ENCODE measurements at regions not wholly inside any gene's neighbourhood (a gene's known extent, or its start where the extent isn't known, plus 50 kb on each side); places are given as distances from the start of the nearest gene placed in this dataset.

DNA sequence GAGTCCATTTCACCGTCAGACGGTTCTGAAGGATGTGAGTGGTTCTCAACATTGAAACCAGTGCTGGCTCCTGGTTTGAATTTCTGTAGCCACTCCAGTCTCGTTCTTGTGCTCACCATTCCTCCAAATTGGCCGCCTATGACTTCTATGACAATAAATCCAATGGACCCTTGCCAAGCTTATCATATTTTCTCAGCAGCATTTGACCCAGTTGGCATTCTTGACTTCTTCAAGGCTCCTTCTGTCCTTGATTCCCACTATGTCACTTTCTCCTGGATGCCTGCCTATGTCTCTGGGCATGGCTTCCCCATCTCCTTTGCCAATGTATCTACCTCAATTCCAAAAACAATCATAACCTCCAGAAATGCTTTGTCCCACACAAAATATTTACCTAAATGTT, 756.0 kb upstream of the NRSN1 start:
- no peak overlapping the region for H3K4me3 Mint-ChIP-seq
- no peak overlapping the region for H3K18ac ChIP-seq (ENCODE audit: insufficient read length, low read depth, low read length)

More for the DNA sequence above, 756.0 kb upstream of the NRSN1 start:
- H3K23ac ChIP-seq (ENCODE audit: insufficient read length, low read depth, low read length): no peak overlapping the region
- no peak overlapping the region for H3K56ac ChIP-seq (ENCODE audit: insufficient read length, low read depth, low read length)
- H4K8ac ChIP-seq (replicated peaks; ENCODE audit: insufficient read length, low read depth, low read length): no peak overlapping the region
- H2AK5ac ChIP-seq (ENCODE audit: insufficient read length, low read length): no peak overlapping the region
- H3K9ac ChIP-seq (ENCODE audit: extremely low read depth, insufficient read length, low read length): no peak overlapping the region
- H4K5ac ChIP-seq (ENCODE audit: insufficient read length, low read depth, low read length): no peak overlapping the region
- no peaks in the 10 kb centered on the region for H3K4me1 ChIP-seq (ENCODE audit: insufficient read depth, low read length)
- H4K20me1 ChIP-seq (ENCODE audit: control insufficient read depth, insufficient read depth, insufficient read length): no peaks in the 10 kb centered on the region
- H4K91ac ChIP-seq (ENCODE audit: insufficient read length, low read depth, low read length): no peak overlapping the region
- no peaks in the 10 kb centered on the region; the same call in 1 of the 2 replicates for H3K27me3 ChIP-seq (ENCODE audit: insufficient read depth, low read length)
- TF ChIP-seq, protein P1, sequence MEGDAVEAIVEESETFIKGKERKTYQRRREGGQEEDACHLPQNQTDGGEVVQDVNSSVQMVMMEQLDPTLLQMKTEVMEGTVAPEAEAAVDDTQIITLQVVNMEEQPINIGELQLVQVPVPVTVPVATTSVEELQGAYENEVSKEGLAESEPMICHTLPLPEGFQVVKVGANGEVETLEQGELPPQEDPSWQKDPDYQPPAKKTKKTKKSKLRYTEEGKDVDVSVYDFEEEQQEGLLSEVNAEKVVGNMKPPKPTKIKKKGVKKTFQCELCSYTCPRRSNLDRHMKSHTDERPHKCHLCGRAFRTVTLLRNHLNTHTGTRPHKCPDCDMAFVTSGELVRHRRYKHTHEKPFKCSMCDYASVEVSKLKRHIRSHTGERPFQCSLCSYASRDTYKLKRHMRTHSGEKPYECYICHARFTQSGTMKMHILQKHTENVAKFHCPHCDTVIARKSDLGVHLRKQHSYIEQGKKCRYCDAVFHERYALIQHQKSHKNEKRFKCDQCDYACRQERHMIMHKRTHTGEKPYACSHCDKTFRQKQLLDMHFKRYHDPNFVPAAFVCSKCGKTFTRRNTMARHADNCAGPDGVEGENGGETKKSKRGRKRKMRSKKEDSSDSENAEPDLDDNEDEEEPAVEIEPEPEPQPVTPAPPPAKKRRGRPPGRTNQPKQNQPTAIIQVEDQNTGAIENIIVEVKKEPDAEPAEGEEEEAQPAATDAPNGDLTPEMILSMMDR (conservative IDR thresholded peaks at IDR 0.05): no peak
- no peaks in the 10 kb centered on the region for H3K23me2 ChIP-seq (ENCODE audit: insufficient read length, low read depth, low read length, poor library complexity, severe bottlenecking)
- H2AFZ ChIP-seq (ENCODE audit: low read length): no peak overlapping the region
- DNase-seq: no peak
- no peak overlapping the region for H2BK15ac ChIP-seq (ENCODE audit: low read depth, low read length)
- no peaks in the 10 kb centered on the region for H3K79me1 ChIP-seq (ENCODE audit: insufficient read depth, low read depth, low read length, poor library complexity, severe bottlenecking)
- no peak overlapping the region for H2BK20ac ChIP-seq (ENCODE audit: low read depth, low read length, poor library complexity, severe bottlenecking)
- Mint-ChIP-seq H3K36me3 (ENCODE audit: insufficient read depth in 1 of 3, low read depth in 3 of 3) (peaks cover 0 to 3% (median 0%) of the 10 kb centered on the region in 3 experiments; a peak in 4 of 7 replicates), H3K4me1 (no peaks in the 10 kb centered on the region), H3K9me3 (peaks cover 6 to 9% of the 10 kb centered on the region in 2 experiments; a peak in 4 of 5 replicates), H3K27me3 (ENCODE audit: low read depth) (no peaks in the 10 kb centered on the region), H3K27ac (no peak overlapping the region)
- H3T11ph ChIP-seq (ENCODE audit: low read length): no peak overlapping the region
- H2BK12ac ChIP-seq (ENCODE audit: insufficient read length, low read depth, low read length): no peak overlapping the region
- no peak overlapping the region for H3K4me2 ChIP-seq (ENCODE audit: insufficient read depth, insufficient read length, low read length)
- no peak overlapping the region for H2BK5ac ChIP-seq (ENCODE audit: insufficient read length, low read length)
- WGBS (ENCODE audit: extremely low coverage, insufficient read length, low lambda C conversion rate): no CpG with 5 or more reads among the region's 4 CpGs
- H3K79me2 ChIP-seq (ENCODE audit: insufficient read depth, low read length): no peaks in the 10 kb centered on the region
- H2BK120ac ChIP-seq (ENCODE audit: low read depth, low read length, poor library complexity, severe bottlenecking): no peak overlapping the region
- no peak overlapping the region for H3K14ac ChIP-seq (ENCODE audit: insufficient read depth, low read length)
- no peak overlapping the region for H3K27ac ChIP-seq (ENCODE audit: insufficient read length, low read depth, low read length)
- no peak overlapping the region for H3K4ac ChIP-seq (ENCODE audit: low read depth, low read length)
- H3K9me3 ChIP-seq (ENCODE audit: control insufficient read depth, low read depth, low read length): no peaks in the 10 kb centered on the region
